GM12878 (cell line): ENCODE measurements at regions not wholly inside any gene's neighbourhood (a gene's known extent, or its start where the extent isn't known, plus 50 kb on each side); places are given as distances from the start of the nearest gene placed in this dataset.

Experiments
- ATAC-seq: fragments of 200-7000 bp; cut with Tn5 transposase; 3 replicates; pipeline ENCODE4 v1.9.1; 2020; ENCODE audit warnings: mild to moderate bottlenecking, moderate library complexity
- BruUV-seq: library from RNA; stranded (reverse); fragments of 400-500 nt; replicated peaks from 2 replicates; lab custom pipeline; 2021; lab: Mats Ljungman, UMichigan
- CTCF ChIA-PET: fragments of 300-600 bp; sonication (Branson Sonifier 250); formaldehyde crosslinking; extraction: SDS; loops from one replicate; lab custom pipeline; 2021; ENCODE audit warnings: inconsistent platforms; lab: Yijun Ruan, JAX
- POLR2A ChIA-PET: fragments of 350-600 bp; formaldehyde crosslinking; extraction: SDS; loops from one replicate; lab custom pipeline; 2021; ENCODE audit warnings: inconsistent platforms; lab: Charles Lee
- RAD21 ChIA-PET: fragments of 300-600 bp; sonication (Branson Sonifier 250); formaldehyde crosslinking; loops from one replicate; lab custom pipeline; 2023; ENCODE audit warnings: antibody characterized with exemption; ENCODE audit not compliant: unreplicated experiment; lab: Charles Lee
- SMC1A ChIA-PET: fragments of 300-600 bp; sonication (Branson Sonifier 250); formaldehyde crosslinking; loops from one replicate; lab custom pipeline; 2023; ENCODE audit not compliant: unreplicated experiment, uncharacterized antibody; lab: Charles Lee
- DNase-seq: peaks from one replicate; pipeline ENCODE4 v3.0.0-alpha.2; 2011; ENCODE audit warnings: low read depth, low spot score
- FAIRE-seq: peaks from 3 replicates; lab custom pipeline; 2011; peaks lifted over from hg19 to GRCh38; lab: Jason Lieb, UNC
- H2AFZ ChIP-seq: 2 replicates; pipeline ENCODE4 v1.6.0; 2011; ENCODE audit warnings: low read depth, low read length, control low read depth; ENCODE audit not compliant: control insufficient read depth
- H3K27ac ChIP-seq: 2 replicates; pipeline ENCODE4 v1.5.1; 2011; ENCODE audit warnings: control low read depth; ENCODE audit not compliant: control insufficient read depth, insufficient read depth
- H3K27me3 ChIP-seq, 2 experiments: replicated peaks in 1 of 2; 2 replicates each; pipeline versions ENCODE4 v1.6.0 to v1.6.1; 2011; ENCODE audit warnings: low read length in 1 of 2; ENCODE audit not compliant: control insufficient read depth in 2 of 2, insufficient read depth in 2 of 2
- H3K36me3 ChIP-seq, 2 experiments: 2 replicates each; pipeline ENCODE4 v1.5.1; 2011; ENCODE audit warnings: low read length in 1 of 2; ENCODE audit not compliant: control insufficient read depth in 2 of 2, insufficient read depth in 2 of 2
- H3K4me1 ChIP-seq: 2 replicates; pipeline ENCODE4 v1.6.1; 2011; ENCODE audit warnings: mild to moderate bottlenecking, low read length, moderate library complexity, mixed read lengths; ENCODE audit not compliant: control insufficient read depth, insufficient read depth
- H3K4me2 ChIP-seq: 2 replicates; pipeline ENCODE4 v1.6.0; 2011; ENCODE audit warnings: control low read depth; ENCODE audit not compliant: control insufficient read depth, insufficient read depth
- H3K4me3 ChIP-seq: fragments of 200-600 bp; sonication (generic); 2 replicates; pipeline ENCODE4 v1.5.1; 2016
- H3K79me2 ChIP-seq: 2 replicates; pipeline ENCODE4 v1.6.0; 2011; ENCODE audit warnings: low read length; ENCODE audit not compliant: control insufficient read depth, insufficient read depth
- H3K9ac ChIP-seq: 2 replicates; pipeline ENCODE4 v1.8.0; 2011; ENCODE audit warnings: low read length, control low read depth, mixed read lengths; ENCODE audit not compliant: control insufficient read depth, insufficient read depth
- H3K9me3 ChIP-seq: replicated peaks from 3 replicates; pipeline ENCODE4 v1.5.1; 2011; ENCODE audit warnings: mild to moderate bottlenecking, low read length; ENCODE audit not compliant: control insufficient read depth, insufficient read depth
- H4K20me1 ChIP-seq: 2 replicates; pipeline ENCODE4 v1.6.0; 2011; ENCODE audit not compliant: control insufficient read depth, insufficient read depth
- ASH2L ChIP-seq: fragments of 300-600, 200-600 bp; sonication (generic); IDR thresholded peaks from 2 replicates; pipeline ENCODE4 v1.6.1; 2017; ENCODE audit warnings: low read depth, mild to moderate bottlenecking, borderline replicate concordance
- CEBPB ChIP-seq, 2 experiments: fragments of 150-350 bp in 1 of 2; IDR thresholded peaks; 2 replicates each; pipeline ENCODE4 v1.6.1; 2012 to 2014; ENCODE audit warnings: low read depth in 2 of 2, low read length in 2 of 2, borderline replicate concordance in 1 of 2, inconsistent platforms in 1 of 2
- E2F4 ChIP-seq: IDR thresholded peaks from 2 replicates; pipeline ENCODE4 v1.6.1; 2012; ENCODE audit warnings: low read depth, low read length, improper control_type of control experiment
- HCFC1 ChIP-seq: fragments of 150-350 bp; IDR thresholded peaks from 2 replicates; pipeline ENCODE4 v1.6.1; 2014; ENCODE audit warnings: low read length
- HDAC2 ChIP-seq: fragments of 200-600 bp; sonication (generic); IDR thresholded peaks from 2 replicates; pipeline ENCODE4 v1.6.1; 2017
- NKRF ChIP-seq: fragments of 450-650 bp; conservative IDR thresholded peaks from 2 replicates; pipeline ENCODE4 v1.6.1; 2017; ENCODE audit warnings: mild to moderate bottlenecking, moderate library complexity
- TCF7 ChIP-seq: IDR thresholded peaks from 2 replicates; pipeline ENCODE4 v1.6.1; 2014; ENCODE audit warnings: antibody characterized with exemption, borderline replicate concordance
- YBX1 ChIP-seq: fragments of 450-650 bp; IDR thresholded peaks from 2 replicates; pipeline ENCODE4 v1.6.1; 2016; ENCODE audit warnings: antibody characterized with exemption
- ZBTB4 ChIP-seq: fragments of 450-650 bp; formaldehyde crosslinking; IDR thresholded peaks from 2 replicates; pipeline ENCODE4 v1.4.0; 2022; ENCODE audit warnings: mild to moderate bottlenecking, moderate library complexity
- WGBS: methylation state at CpG from one replicate; pipeline ENCODE4 v1.1.6; 2016; ENCODE audit warnings: low lambda C conversion rate; ENCODE audit not compliant: insufficient replicate concordance, insufficient coverage; ENCODE audit errors: missing lambda C conversion rate; 5-methylcytosine and 5-hydroxymethylcytosine counted together
- in situ Hi-C: fragments of 300-500 bp; cut with MboI; formaldehyde crosslinking; loops from 9 replicates; pipeline ENCODE4 v1.14.3; 2018; ENCODE audit warnings: mixed read lengths
- intact Hi-C: fragments of 100-400 bp; cut with micrococcal nuclease; formaldehyde crosslinking; loops from one replicate; pipeline ENCODE4 v1.14.2; 2022; ENCODE audit not compliant: unreplicated experiment
- TF ChIP-seq, protein P1 (sequence below): IDR thresholded peaks from 2 replicates; pipeline ENCODE4 v1.6.1; 2011; ENCODE audit warnings: borderline replicate concordance, low read depth, mild to moderate bottlenecking, moderate library complexity, low read length; ENCODE audit not compliant: insufficient read depth, poor library complexity, severe bottlenecking
- TF ChIP-seq, protein P2 (sequence below): IDR thresholded peaks from 2 replicates; pipeline ENCODE4 v1.6.1; 2011; ENCODE audit warnings: borderline replicate concordance, low read depth, mild to moderate bottlenecking, moderate library complexity, mixed read lengths, low read length; ENCODE audit not compliant: insufficient read depth; ENCODE audit errors: extremely low read length

DNA sequence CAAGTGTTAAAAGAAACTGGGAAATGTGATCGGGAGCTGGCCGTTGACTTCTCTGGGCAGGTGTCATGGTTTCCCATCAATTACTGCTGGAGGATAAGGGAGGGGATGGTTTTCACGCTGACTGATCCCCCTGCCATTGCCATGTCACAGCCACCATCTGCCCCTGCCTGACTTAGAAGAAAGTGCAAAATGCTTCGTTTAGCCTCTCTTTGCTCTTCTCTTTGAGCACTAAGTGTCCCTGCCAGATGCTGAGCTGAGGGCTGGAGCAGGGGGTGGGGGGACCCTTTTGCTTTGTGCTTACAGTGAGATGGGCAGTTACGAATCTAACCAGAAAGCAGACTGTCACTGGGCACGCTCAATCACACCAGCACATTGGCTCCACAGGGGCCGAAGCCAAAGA lies 138.4 kb upstream of the ALDH1B1 start:
- no peak overlapping the region for H3K4me3 ChIP-seq
- no peak for ATAC-seq
- no TSS peak for BruUV-seq
- RAD21 ChIA-PET: interaction anchor here (0.6 to 1.3 kb wide), 2 partner anchors 166 to 243 kb away, joined by 3 to 5 read pairs; no protein-coding TSS in a partner anchor
- no peak overlapping the region for H2AFZ ChIP-seq
- intact Hi-C loops (no loop called here), in situ Hi-C loops (no loop called here)
- POLR2A ChIA-PET: no interaction called here
- H3K79me2 ChIP-seq: no peaks in the 10 kb centered on the region
- CTCF ChIA-PET: interaction anchor here (1.1 to 1.5 kb wide), 3 partner anchors 15 to 166 kb away, joined by 3 to 4 read pairs (median 3); no protein-coding TSS in a partner anchor
- no peaks in the 10 kb centered on the region for H3K4me1 ChIP-seq
- no peaks in the 10 kb centered on the region for H3K36me3 ChIP-seq
- SMC1A ChIA-PET: interaction anchor here (1.0 to 1.3 kb wide), 3 partner anchors 59 to 166 kb away, joined by 3 to 4 read pairs (median 4); no protein-coding TSS in a partner anchor
- no peaks in the 10 kb centered on the region for H3K27me3 ChIP-seq
- FAIRE-seq: no peak
- 30% methylated on average over 7 of the region's 7 CpGs for whole genome bisulfite sequencing
- H3K4me2 ChIP-seq: no peak overlapping the region
- H4K20me1 ChIP-seq: no peaks in the 10 kb centered on the region
- no peak for DNase-seq
- H3K9ac ChIP-seq: no peak overlapping the region
- no peaks in the 10 kb centered on the region for H3K9me3 ChIP-seq
- no peak overlapping the region for H3K27ac ChIP-seq
- TF ChIP-seq, protein P1, sequence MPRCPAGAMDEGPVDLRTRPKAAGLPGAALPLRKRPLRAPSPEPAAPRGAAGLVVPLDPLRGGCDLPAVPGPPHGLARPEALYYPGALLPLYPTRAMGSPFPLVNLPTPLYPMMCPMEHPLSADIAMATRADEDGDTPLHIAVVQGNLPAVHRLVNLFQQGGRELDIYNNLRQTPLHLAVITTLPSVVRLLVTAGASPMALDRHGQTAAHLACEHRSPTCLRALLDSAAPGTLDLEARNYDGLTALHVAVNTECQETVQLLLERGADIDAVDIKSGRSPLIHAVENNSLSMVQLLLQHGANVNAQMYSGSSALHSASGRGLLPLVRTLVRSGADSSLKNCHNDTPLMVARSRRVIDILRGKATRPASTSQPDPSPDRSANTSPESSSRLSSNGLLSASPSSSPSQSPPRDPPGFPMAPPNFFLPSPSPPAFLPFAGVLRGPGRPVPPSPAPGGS: no peak
- TF ChIP-seq HDAC2: no peak
- no peak for TF ChIP-seq ASH2L
- TF ChIP-seq HCFC1: no peak
- no peak for TF ChIP-seq ZBTB4
- TF ChIP-seq YBX1: no peak
- no peak for TF ChIP-seq E2F4
- TF ChIP-seq CEBPB (IDR thresholded peaks at IDR 0.05; ENCODE audit: borderline replicate concordance in 1 of 2, low read depth in 2 of 2, low read length in 2 of 2): no peak
- TF ChIP-seq, protein P2, sequence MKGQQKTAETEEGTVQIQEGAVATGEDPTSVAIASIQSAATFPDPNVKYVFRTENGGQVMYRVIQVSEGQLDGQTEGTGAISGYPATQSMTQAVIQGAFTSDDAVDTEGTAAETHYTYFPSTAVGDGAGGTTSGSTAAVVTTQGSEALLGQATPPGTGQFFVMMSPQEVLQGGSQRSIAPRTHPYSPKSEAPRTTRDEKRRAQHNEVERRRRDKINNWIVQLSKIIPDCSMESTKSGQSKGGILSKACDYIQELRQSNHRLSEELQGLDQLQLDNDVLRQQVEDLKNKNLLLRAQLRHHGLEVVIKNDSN: no peak
- no peak for TF ChIP-seq NKRF
- no peak for TF ChIP-seq TCF7
